Osteocyte (in vitro differentiated cells): ENCODE measurements at regions not wholly inside any gene's neighbourhood (a gene's known extent, or its start where the extent isn't known, plus 50 kb on each side); places are given as distances from the start of the nearest gene placed in this dataset.

Experiments used
- DNase-seq: peaks from one replicate; pipeline ENCODE4 v3.0.0; 2021; ENCODE audit warnings: mixed read lengths; ENCODE audit not compliant: unreplicated experiment; ENCODE audit errors: extremely low spot score
- H3K27ac Mint-ChIP-seq: one replicate; pipeline ENCODE4 v1.8.0; 2021; ENCODE audit warnings: mild to moderate bottlenecking, mixed read lengths; ENCODE audit not compliant: unreplicated experiment
- H3K27me3 Mint-ChIP-seq: one replicate; pipeline ENCODE4 v1.8.0; 2021; ENCODE audit warnings: mixed read lengths; ENCODE audit not compliant: unreplicated experiment
- H3K36me3 Mint-ChIP-seq: one replicate; pipeline ENCODE4 v1.8.0; 2021; ENCODE audit warnings: mixed read lengths; ENCODE audit not compliant: unreplicated experiment
- H3K4me1 Mint-ChIP-seq: one replicate; pipeline ENCODE4 v1.8.0; 2021; ENCODE audit warnings: mixed read lengths; ENCODE audit not compliant: unreplicated experiment
- H3K4me3 Mint-ChIP-seq: one replicate; pipeline ENCODE4 v1.8.0; 2021; ENCODE audit warnings: mild to moderate bottlenecking, moderate library complexity, mixed read lengths; ENCODE audit not compliant: unreplicated experiment
- H3K9me3 Mint-ChIP-seq: one replicate; pipeline ENCODE4 v1.8.0; 2021; ENCODE audit warnings: mixed read lengths; ENCODE audit not compliant: unreplicated experiment
- CTCF ChIP-seq: fragments of 200-600 bp; sonication (generic); IDR thresholded peaks from 2 replicates; pipeline ENCODE4 v1.5.0; 2021; ENCODE audit warnings: antibody characterized with exemption, mild to moderate bottlenecking, moderate library complexity

GRCh38 chr6:95143408-95144180 lies 433.7 kb upstream of the MANEA start:
- H3K27ac Mint-ChIP-seq: no peak overlapping the region
- H3K9me3 Mint-ChIP-seq: no peaks in the 10 kb centered on the region
- H3K4me3 Mint-ChIP-seq: no peak overlapping the region
- H3K36me3 Mint-ChIP-seq: no peaks in the 10 kb centered on the region
- DNase-seq: no peak
- TF ChIP-seq CTCF: no peak
- H3K27me3 Mint-ChIP-seq: peaks cover 20% of the 10 kb centered on the region
- no peaks in the 10 kb centered on the region for H3K4me1 Mint-ChIP-seq

- H3K4me3 Mint-ChIP-seq: no peak overlapping the region
- H3K27me3 Mint-ChIP-seq: peaks cover 16% of the 10 kb centered on the region
- TF ChIP-seq CTCF: no peak
- no peak overlapping the region for H3K27ac Mint-ChIP-seq
- H3K36me3 Mint-ChIP-seq: no peaks in the 10 kb centered on the region
- no peaks in the 10 kb centered on the region for H3K9me3 Mint-ChIP-seq
- H3K4me1 Mint-ChIP-seq: no peaks in the 10 kb centered on the region
- DNase-seq: no peak
Measured at GRCh38 chr6:95145457-95145856, 431.9 kb upstream of the MANEA start.

- DNase-seq: no peak
- no peaks in the 10 kb centered on the region for H3K4me1 Mint-ChIP-seq
Measured at GRCh38 chr6:95159557-95159956, 417.8 kb upstream of the MANEA start.

GRCh38 chr6:95169775-95170174 lies 407.6 kb upstream of the MANEA start:
- no peaks in the 10 kb centered on the region for H3K4me1 Mint-ChIP-seq
- H3K27ac Mint-ChIP-seq: no peak overlapping the region
- peaks cover 4% of the 10 kb centered on the region for H3K27me3 Mint-ChIP-seq
- no peak for DNase-seq
- H3K36me3 Mint-ChIP-seq: no peaks in the 10 kb centered on the region
- TF ChIP-seq CTCF: no peak
- H3K4me3 Mint-ChIP-seq: no peak overlapping the region
- H3K9me3 Mint-ChIP-seq: no peaks in the 10 kb centered on the region

More at GRCh38 chr6:95159557-95159956, 417.8 kb upstream of the MANEA start:
- Mint-ChIP-seq H3K4me3 (no peak overlapping the region), H3K27ac (no peak overlapping the region), H3K27me3 (no peaks in the 10 kb centered on the region), H3K9me3 (no peaks in the 10 kb centered on the region), H3K36me3 (no peaks in the 10 kb centered on the region)
- no peak for TF ChIP-seq CTCF

- no peak overlapping the region for H3K27ac Mint-ChIP-seq
- peaks cover 7% of the 10 kb centered on the region for H3K27me3 Mint-ChIP-seq
- no peaks in the 10 kb centered on the region for H3K36me3 Mint-ChIP-seq
- no peaks in the 10 kb centered on the region for H3K9me3 Mint-ChIP-seq
- no peak for TF ChIP-seq CTCF
- H3K4me1 Mint-ChIP-seq: no peaks in the 10 kb centered on the region
- DNase-seq: no peak
- H3K4me3 Mint-ChIP-seq: no peak overlapping the region
Measured at GRCh38 chr6:95175927-95176675, 401.2 kb upstream of the MANEA start.
